Right lobe of liver (tissue), 6 donors: ENCODE measurements at regions not wholly inside any gene's neighbourhood (a gene's known extent, or its start where the extent isn't known, plus 50 kb on each side); places are given as distances from the start of the nearest gene placed in this dataset.

Source experiments
- ATAC-seq, 4 donors: fragments of 200-7000 bp; cut with Tn5 transposase; one replicate each; pipeline ENCODE4 v1.9.1; 2020; ENCODE audit warnings: mild to moderate bottlenecking in 4 of 4, moderate library complexity in 4 of 4
- DNase-seq, 3 donors: peaks; one replicate each; pipeline ENCODE4 v3.0.0-alpha.2; 2020
- H3K27ac ChIP-seq, 3 donors: fragments of 200-600 bp; one replicate each; pipeline ENCODE4 v1.8.0; 2022
- H3K27me3 ChIP-seq, 2 donors: fragments of 200-600 bp; one replicate each; pipeline ENCODE4 v1.8.0; 2022
- H3K36me3 ChIP-seq, 4 donors: fragments of 200-600 bp; sonication (generic) in 1 of 4; one replicate each; pipeline versions ENCODE4 v1.5.1 to v1.8.0; 2017 to 2022; ENCODE audit warnings: control low read depth in 1 of 4
- H3K4me1 ChIP-seq, 4 donors: fragments of 200-600 bp; sonication (generic) in 1 of 4; one replicate each; pipeline versions ENCODE4 v1.5.1 to v1.8.0; 2017 to 2022; ENCODE audit warnings: control low read depth in 1 of 4
- H3K4me3 ChIP-seq, 3 donors: fragments of 200-600 bp; one replicate each; pipeline ENCODE4 v1.8.0; 2022
- H3K9me3 ChIP-seq, 4 donors: fragments of 200-600 bp; sonication (generic) in 1 of 4; one replicate each; pipeline versions ENCODE4 v1.5.1 to v1.8.0; 2017 to 2022; ENCODE audit warnings: control low read depth in 1 of 4
- CTCF ChIP-seq, 4 donors: fragments of 200-600 bp in 3 of 4; fragments of 450-650 bp in 1 of 4; IDR thresholded peaks; one replicate each; pipeline versions ENCODE4 v1.5.1 to v1.8.0; 2016 to 2022; ENCODE audit warnings: antibody characterized with exemption in 4 of 4, mild to moderate bottlenecking in 2 of 4
- POLR2A ChIP-seq: fragments of 450-650 bp; IDR thresholded peaks from one replicate; pipeline ENCODE4 v1.6.1; 2017; ENCODE audit warnings: antibody characterized with exemption, mild to moderate bottlenecking
- WGBS: methylation state at CpG from one replicate; pipeline ENCODE4 v1.1.6; 2018; ENCODE audit warnings: low coverage, low lambda C conversion rate; ENCODE audit not compliant: insufficient coverage; ENCODE audit errors: missing lambda C conversion rate; 5-methylcytosine and 5-hydroxymethylcytosine counted together
- intact Hi-C, 2 donors: fragments of 100-400 bp; cut with DNase I; formaldehyde crosslinking; loops; one replicate each; pipeline versions ENCODE4 v1.11.2 to v1.14.1; 2022
- donor health status: DM: no; HTN: yes; CAD: no.
- donor health status: DM: no; HTN: no; CAD: no.
- donor health status: DM: no; HTN: no; CAD: no.
- donor health status: DM: no; HTN: yes; CAD: no.
- donor health status: DM: no; HTN: yes; CAD: no.

- no peaks in the 10 kb centered on the region for H3K27me3 ChIP-seq
- DNase-seq, result no peak
- ATAC-seq, result no peak
- H3K36me3 ChIP-seq, result no peaks in the 10 kb centered on the region
- no peaks in the 10 kb centered on the region for H3K4me1 ChIP-seq
- TF ChIP-seq CTCF (IDR thresholded peaks at IDR 0.05) (no peak), POLR2A (no peak)
- no peaks in the 10 kb centered on the region for H3K9me3 ChIP-seq
- H3K27ac ChIP-seq, result no peak overlapping the region
- 53% methylated on average over 1 of the region's 1 CpG for WGBS
- intact Hi-C loops, result no loop called here
- no peak overlapping the region for H3K4me3 ChIP-seq
Observed at GRCh38 chr4:188363196-188363595, 224.0 kb downstream of the TRIML1 start.

GRCh38 chr4:188370777-188371176 lies 231.5 kb downstream of the TRIML1 start:
- Histone ChIP-seq H3K36me3 (no peaks in the 10 kb centered on the region), H3K4me1 (no peaks in the 10 kb centered on the region), H3K9me3 (no peaks in the 10 kb centered on the region), H3K4me3 (no peak overlapping the region), H3K27ac (no peak overlapping the region), H3K27me3 (no peaks in the 10 kb centered on the region)
- intact Hi-C loops, result no loop called here
- WGBS, result 47% methylated on average over 3 of the region's 3 CpGs
- ATAC-seq, result no peak
- no peak for TF ChIP-seq POLR2A
- TF ChIP-seq CTCF (IDR thresholded peaks at IDR 0.05), result no peak
- DNase-seq, result no peak

GRCh38 chr4:188372058-188372457 lies 232.8 kb downstream of the TRIML1 start:
- H3K4me3 ChIP-seq, result no peak overlapping the region
- no peaks in the 10 kb centered on the region for H3K36me3 ChIP-seq
- intact Hi-C loops, result no loop called here
- H3K9me3 ChIP-seq, result no peaks in the 10 kb centered on the region
- DNase-seq (no peak), ATAC-seq (no peak)
- no peaks in the 10 kb centered on the region for H3K4me1 ChIP-seq
- TF ChIP-seq POLR2A (no peak), CTCF (IDR thresholded peaks at IDR 0.05) (no peak)
- no peaks in the 10 kb centered on the region for H3K27me3 ChIP-seq
- no peak overlapping the region for H3K27ac ChIP-seq
- 50% methylated on average over 1 of the region's 1 CpG for whole genome bisulfite sequencing

- TF ChIP-seq POLR2A (no peak), CTCF (IDR thresholded peaks at IDR 0.05) (no peak)
- WGBS, result 46% methylated on average over 3 of the region's 3 CpGs
- H3K9me3 ChIP-seq, result no peaks in the 10 kb centered on the region
- ATAC-seq (peak; percentile 29 to 81 (median 64)), DNase-seq (no peak)
- no peaks in the 10 kb centered on the region for H3K36me3 ChIP-seq
- no peaks in the 10 kb centered on the region for H3K4me1 ChIP-seq
- H3K4me3 ChIP-seq, result no peak overlapping the region
- intact Hi-C loops, result no loop called here
- H3K27ac ChIP-seq, result no peak overlapping the region
- H3K27me3 ChIP-seq, result no peaks in the 10 kb centered on the region
Observed at GRCh38 chr4:188372829-188373228, 233.6 kb downstream of the TRIML1 start.

GRCh38 chr4:188374871-188375270 lies 235.6 kb downstream of the TRIML1 start:
- intact Hi-C loops, result no loop called here
- DNase-seq (no peak), ATAC-seq (no peak)

More at GRCh38 chr4:188374871-188375270, 235.6 kb downstream of the TRIML1 start:
- no peaks in the 10 kb centered on the region for H3K27me3 ChIP-seq
- H3K4me3 ChIP-seq, result no peak overlapping the region
- whole genome bisulfite sequencing, result 64% methylated on average over 5 of the region's 5 CpGs
- no peak overlapping the region for H3K27ac ChIP-seq
- H3K4me1 ChIP-seq, result no peaks in the 10 kb centered on the region
- no peaks in the 10 kb centered on the region for H3K36me3 ChIP-seq
- TF ChIP-seq CTCF (IDR thresholded peaks at IDR 0.05) (no peak), POLR2A (no peak)
- H3K9me3 ChIP-seq, result no peaks in the 10 kb centered on the region
